A673 (cell line): ENCODE measurements at regions not wholly inside any gene's neighbourhood (a gene's known extent, or its start where the extent isn't known, plus 50 kb on each side); places are given as distances from the start of the nearest gene placed in this dataset.

ENCODE experiments used
- CTCF ChIP-seq: fragments of 300-800, 200-600 bp; sonication (generic); conservative IDR thresholded peaks from 2 replicates; pipeline ENCODE4 v1.5.1; 2017; ENCODE audit warnings: low read depth, mild to moderate bottlenecking, antibody characterized with exemption, low read length, moderate library complexity, mixed read lengths
- EZH2 ChIP-seq: fragments of 200-600 bp; sonication (generic); IDR thresholded peaks from 2 replicates; pipeline ENCODE4 v1.6.1; 2017; ENCODE audit warnings: borderline replicate concordance, low read depth, mild to moderate bottlenecking, mixed read lengths, antibody characterized with exemption, low read length; ENCODE audit not compliant: poor library complexity, severe bottlenecking

GRCh38 chr11:134669796-134670195, 257.8 kb upstream of the B3GAT1 start:
- no peak for TF ChIP-seq CTCF
- TF ChIP-seq EZH2: no peak
